SW 1271 (cell line): ENCODE measurements at regions not wholly inside any gene's neighbourhood (a gene's known extent, or its start where the extent isn't known, plus 50 kb on each side); places are given as distances from the start of the nearest gene placed in this dataset.
"Not testable (repeated sequence)": the region's sequence is repeated elsewhere in the genome, so short reads cannot be mapped to it uniquely, and the experiment has no call there.

Source experiments
- DNase-seq, 2 experiments: peaks; one replicate each; lab custom pipeline; 2025; lab: John Stamatoyannopoulos, UW

DNA sequence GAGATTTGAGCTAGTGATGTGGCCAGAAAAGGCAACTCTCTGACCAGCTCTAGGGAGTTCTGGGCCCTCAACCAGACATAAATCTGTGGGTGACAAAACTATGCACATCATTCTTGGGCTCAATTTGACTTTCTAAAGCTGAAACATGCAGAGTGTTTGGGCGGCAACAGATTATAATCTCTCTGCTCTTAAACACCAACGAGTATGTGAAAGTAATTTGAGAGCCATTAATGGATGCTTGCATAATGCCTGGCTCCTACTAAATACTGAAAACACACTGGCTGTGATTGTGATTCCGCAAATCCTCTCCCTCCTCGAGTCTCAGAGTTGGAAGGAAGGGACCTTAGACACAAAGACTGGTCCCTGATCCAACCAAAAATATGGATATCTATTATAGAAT is 186.7 kb downstream of the UACA start:
- no peak for DNase-seq

DNA sequence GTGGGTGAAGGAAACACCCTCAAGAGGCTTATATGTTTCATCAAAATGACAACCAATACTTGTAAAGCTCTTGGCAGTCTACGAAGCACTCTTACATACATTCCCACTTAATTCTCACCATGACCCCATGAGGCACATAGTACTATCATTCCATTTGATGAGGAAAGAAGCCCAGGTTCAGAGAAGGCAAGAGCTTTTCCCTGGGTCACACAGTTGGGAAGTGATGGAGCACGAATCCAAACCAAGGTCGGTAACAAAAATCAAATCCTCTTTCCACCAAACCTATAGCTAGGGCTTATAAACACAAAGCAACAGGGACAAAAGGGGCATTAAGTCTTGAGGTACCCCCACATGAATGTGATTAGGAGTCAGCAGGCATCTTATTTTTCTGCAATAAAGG is 187.1 kb downstream of the UACA start:
- DNase-seq = no peak

GRCh38 chr15:70575231-70576226 is 187.8 kb downstream of the UACA start:
- no peak for DNase-seq

DNA sequence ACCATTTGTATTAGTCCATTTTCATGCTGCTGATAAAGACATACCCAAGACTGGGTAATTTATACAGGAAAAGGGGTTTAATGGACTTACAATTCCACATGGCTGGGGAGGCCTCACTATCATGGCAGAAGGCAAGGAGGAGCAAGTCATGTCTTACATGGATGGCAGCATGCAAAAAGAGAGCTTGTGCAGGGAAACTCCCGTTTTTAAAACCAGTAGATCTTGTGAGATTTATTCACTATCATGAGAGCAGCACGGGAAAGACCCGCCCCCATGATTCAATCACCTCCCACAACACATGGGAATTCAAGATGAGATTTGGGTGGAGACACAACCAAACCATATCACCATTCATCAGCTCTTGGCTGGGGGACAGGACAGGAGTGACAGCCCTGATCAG is 189.0 kb downstream of the UACA start:
- DNase-seq = not testable (repeated sequence)

DNA sequence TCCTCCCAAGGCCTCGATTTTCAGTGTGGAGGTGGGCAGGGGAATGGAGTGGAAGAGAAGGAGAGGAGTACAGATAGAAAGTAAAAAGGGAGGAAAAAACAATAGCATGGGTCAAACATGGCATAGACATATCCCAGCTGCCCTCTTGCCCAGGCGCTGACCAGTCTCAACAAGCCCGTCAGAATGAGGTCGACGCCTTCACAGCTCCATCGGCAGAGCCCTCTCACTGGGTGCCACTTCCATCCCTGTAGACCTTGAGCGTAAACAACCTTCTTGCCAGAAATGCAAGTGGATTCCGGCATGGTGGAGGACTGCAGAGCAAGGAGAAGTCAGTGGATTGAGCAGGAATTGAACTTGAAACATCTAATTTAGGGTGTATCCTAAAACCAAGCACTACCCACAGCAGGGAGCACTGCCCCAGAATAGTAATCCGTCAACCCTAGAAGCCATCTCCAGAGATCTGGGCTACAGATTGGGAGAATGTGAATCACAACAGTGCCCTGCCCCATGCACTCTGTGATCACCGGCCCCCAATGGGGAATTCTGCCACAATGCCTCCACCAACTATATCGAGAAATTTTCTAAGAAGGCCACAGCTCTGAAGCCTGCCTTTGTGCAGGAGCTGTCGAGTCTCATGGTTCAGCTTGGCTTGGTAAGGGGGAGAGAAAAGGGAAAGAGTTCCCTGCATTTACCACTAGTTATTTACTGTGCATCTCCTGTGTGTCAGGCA is 190.1 kb downstream of the UACA start:
- DNase-seq = no peak

- no peak for DNase-seq
Measured at GRCh38 chr15:70569714-70570231, 193.6 kb downstream of the UACA start.

DNA sequence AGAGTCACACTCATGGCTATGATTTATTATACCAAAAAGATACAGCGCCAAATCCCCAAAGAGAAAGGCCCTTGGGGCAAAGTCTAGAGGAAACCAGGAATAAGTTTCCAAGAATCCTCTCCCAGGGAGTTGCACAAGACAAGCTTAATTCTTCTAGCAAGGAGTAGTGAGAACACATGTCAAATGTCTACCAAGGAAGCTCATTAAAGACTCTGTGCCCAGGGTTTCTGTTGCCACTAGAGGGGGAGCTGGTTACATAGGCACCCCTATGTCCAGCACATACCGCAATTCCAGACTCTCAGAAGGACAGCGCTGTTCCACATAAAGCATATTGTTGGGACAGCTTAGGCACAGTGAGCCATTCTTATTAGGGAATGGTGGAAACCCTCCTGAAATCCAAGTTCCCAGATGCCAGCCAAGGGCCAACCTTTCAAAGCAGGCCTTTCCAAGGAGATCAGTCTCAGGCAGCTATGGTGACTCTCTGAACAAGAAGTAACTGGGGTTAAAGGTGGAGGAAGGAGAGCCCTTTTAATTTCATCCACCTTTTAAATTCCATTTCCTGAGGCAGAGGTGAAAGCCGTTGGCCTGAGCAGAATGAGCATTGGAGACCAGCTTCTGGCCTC is 194.2 kb downstream of the UACA start:
- DNase-seq = peak; percentile 18 to 69

DNA sequence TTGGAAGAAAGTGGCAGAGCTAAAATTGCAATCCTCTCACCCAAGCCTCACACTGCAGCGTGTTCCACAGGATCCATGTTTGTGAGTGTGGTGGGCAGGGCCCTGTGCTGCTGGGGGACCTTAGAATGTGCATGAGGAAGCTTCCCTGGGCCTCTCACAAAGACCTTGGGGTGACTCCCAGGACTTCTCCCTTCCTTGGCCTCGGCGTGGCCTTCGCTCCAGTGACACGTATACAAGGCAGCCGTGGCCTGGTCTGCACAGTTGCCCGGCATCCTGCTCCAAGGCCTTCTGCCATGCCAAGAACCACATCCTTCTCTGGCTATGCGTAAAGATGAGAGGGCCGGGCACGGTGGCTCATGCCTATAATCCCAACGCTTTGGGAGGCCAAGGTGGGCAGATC is 196.4 kb downstream of the UACA start:
- DNase-seq = no peak

GRCh38 chr15:70566047-70566835 is 197.1 kb downstream of the UACA start:
- no peak for DNase-seq

GRCh38 chr15:70563561-70564095 is 199.7 kb downstream of the UACA start:
- no peak for DNase-seq

GRCh38 chr15:70562906-70563305 is 200.5 kb downstream of the UACA start:
- no peak for DNase-seq

- no peak for DNase-seq
Measured at GRCh38 chr15:70561885-70562284, 201.5 kb downstream of the UACA start.

- no peak for DNase-seq
Measured at GRCh38 chr15:70560617-70561328, 202.6 kb downstream of the UACA start.

GRCh38 chr15:70559265-70560239 is 203.8 kb downstream of the UACA start:
- no peak for DNase-seq

DNA sequence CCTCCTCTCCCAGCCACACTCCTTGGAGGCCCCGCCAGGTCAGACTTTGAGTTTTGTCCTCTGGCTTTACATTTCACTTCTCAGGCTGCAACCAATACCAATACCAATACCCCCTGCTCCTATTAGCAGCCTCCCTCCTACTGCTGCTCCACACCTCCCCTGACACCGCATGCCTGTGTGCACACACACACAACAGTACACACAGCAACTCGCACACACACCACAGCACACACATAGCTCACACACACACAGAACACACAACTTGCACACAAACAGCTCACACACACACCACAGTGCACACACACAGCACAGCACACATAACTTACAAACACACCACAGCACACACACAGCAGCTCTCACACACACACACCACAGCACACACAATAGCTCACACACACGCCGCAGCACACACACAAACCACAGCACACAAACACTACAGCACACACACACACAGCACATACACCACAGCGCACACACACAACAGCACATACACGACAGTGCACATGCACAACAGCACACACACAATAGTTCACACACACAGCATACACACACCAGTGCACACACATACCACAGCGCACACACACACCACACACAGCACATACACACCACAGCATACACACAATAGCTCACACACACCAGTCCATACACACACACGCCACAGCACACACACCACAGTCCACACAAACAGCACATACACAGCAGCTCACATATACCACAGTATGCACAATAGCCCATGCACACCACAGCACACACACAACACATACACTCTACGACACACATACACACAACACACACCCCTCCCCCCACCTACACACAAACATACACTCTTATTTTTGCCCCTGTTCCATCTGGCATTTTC is 204.7 kb downstream of the UACA start:
- DNase-seq = no peak

- DNase-seq = no peak
Measured at GRCh38 chr15:70557521-70558258, 205.7 kb downstream of the UACA start.

DNA sequence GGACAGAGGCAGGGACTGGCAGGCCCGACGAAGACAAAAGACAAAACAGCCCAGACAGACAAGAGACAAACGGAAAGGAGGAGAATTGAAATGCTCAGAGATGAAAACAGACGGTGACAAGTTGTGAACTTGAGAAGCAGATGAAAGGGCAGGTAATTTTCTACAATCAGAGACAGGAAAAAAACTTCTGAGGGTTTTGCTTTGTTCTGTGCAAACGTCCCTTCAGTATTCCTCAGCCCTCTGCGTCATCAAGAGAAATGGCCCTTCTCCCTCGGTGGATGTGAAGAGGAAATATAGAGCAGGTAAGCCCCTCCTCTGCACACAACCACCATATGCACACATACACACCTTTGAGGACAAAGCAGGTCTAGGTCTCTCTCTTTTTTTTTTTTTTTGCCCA is 206.6 kb downstream of the UACA start:
- no peak for DNase-seq
